Liver (tissue), 7 donors: ENCODE measurements at regions not wholly inside any gene's neighbourhood (a gene's known extent, or its start where the extent isn't known, plus 50 kb on each side); places are given as distances from the start of the nearest gene placed in this dataset.

Source experiments
- DNase-seq: peaks from one replicate; pipeline ENCODE4 v3.0.0-alpha.2; 2017; ENCODE audit warnings: low spot score
- H3K27ac ChIP-seq, 2 donors: one replicate each; pipeline ENCODE4 v1.7.0; 2013; ENCODE audit warnings: inconsistent platforms in 2 of 2, low read length in 2 of 2, control low read depth in 1 of 2, low read depth in 1 of 2, mild to moderate bottlenecking in 1 of 2
- H3K27me3 ChIP-seq, 4 donors: one replicate each; pipeline versions ENCODE4 v1.6.1 to v1.7.0; 2013; ENCODE audit warnings: low read length in 3 of 4, inconsistent platforms in 1 of 4, mild to moderate bottlenecking in 1 of 4, moderate library complexity in 1 of 4; ENCODE audit not compliant: control insufficient read depth in 4 of 4, insufficient read depth in 4 of 4
- H3K36me3 ChIP-seq, 4 donors: one replicate each; pipeline versions ENCODE4 v1.6.1 to v1.7.0; 2013; ENCODE audit warnings: low read length in 3 of 4, mild to moderate bottlenecking in 3 of 4, low read depth in 1 of 4, moderate library complexity in 1 of 4; ENCODE audit not compliant: control insufficient read depth in 4 of 4, insufficient read depth in 3 of 4
- H3K4me1 ChIP-seq, 4 donors: one replicate each; pipeline versions ENCODE4 v1.6.1 to v1.7.0; 2013; ENCODE audit warnings: low read length in 3 of 4, mild to moderate bottlenecking in 3 of 4, moderate library complexity in 1 of 4; ENCODE audit not compliant: control insufficient read depth in 4 of 4, insufficient read depth in 4 of 4
- H3K4me3 ChIP-seq, 3 donors: one replicate each; pipeline versions ENCODE4 v1.6.1 to v1.7.0; 2013; ENCODE audit warnings: low read length in 3 of 3, control low read depth in 1 of 3, low read depth in 1 of 3, mild to moderate bottlenecking in 1 of 3
- H3K9ac ChIP-seq, 2 donors: one replicate each; pipeline ENCODE4 v1.7.0; 2013; ENCODE audit warnings: low read length in 2 of 2, mild to moderate bottlenecking in 2 of 2, moderate library complexity in 2 of 2, control low read depth in 1 of 2, low read depth in 1 of 2
- H3K9me3 ChIP-seq, 4 donors: one replicate each; pipeline versions ENCODE4 v1.6.1 to v1.7.0; 2013; ENCODE audit warnings: low read length in 3 of 4; ENCODE audit not compliant: control insufficient read depth in 4 of 4
- EGR1 ChIP-seq, 2 donors: IDR thresholded peaks; 2 replicates each; pipeline ENCODE4 v1.6.1; 2016 to 2018; ENCODE audit warnings: antibody characterized with exemption in 2 of 2, low read depth in 2 of 2
- FOXA1 ChIP-seq: IDR thresholded peaks from 2 replicates; pipeline ENCODE4 v1.6.1; 2016; ENCODE audit warnings: antibody characterized with exemption
- FOXA2 ChIP-seq: IDR thresholded peaks from 2 replicates; pipeline ENCODE4 v1.6.1; 2016; ENCODE audit warnings: antibody characterized with exemption
- GABPA ChIP-seq, 2 donors: IDR thresholded peaks in 1 of 2; conservative IDR thresholded peaks in 1 of 2; 2 replicates each; pipeline ENCODE4 v1.6.1; 2016; ENCODE audit warnings: antibody characterized with exemption in 2 of 2, mild to moderate bottlenecking in 1 of 2, moderate library complexity in 1 of 2
- HNF4A ChIP-seq, 2 donors: conservative IDR thresholded peaks; 2 replicates each; pipeline ENCODE4 v1.6.1; 2016; ENCODE audit warnings: antibody characterized with exemption in 2 of 2, mild to moderate bottlenecking in 2 of 2
- HNF4G ChIP-seq: IDR thresholded peaks from 2 replicates; pipeline ENCODE4 v1.6.1; 2016; ENCODE audit warnings: antibody characterized with exemption
- JUND ChIP-seq, 2 donors: IDR thresholded peaks; 2 replicates each; pipeline ENCODE4 v1.6.1; 2016; ENCODE audit warnings: antibody characterized with exemption in 2 of 2
- MAX ChIP-seq: IDR thresholded peaks from 2 replicates; pipeline ENCODE4 v1.6.1; 2016; ENCODE audit warnings: antibody characterized with exemption
- NR2F2 ChIP-seq: IDR thresholded peaks from 2 replicates; pipeline ENCODE4 v1.6.1; 2016; ENCODE audit warnings: antibody characterized with exemption
- RAD21 ChIP-seq, 2 donors: IDR thresholded peaks; 2 replicates each; pipeline ENCODE4 v1.6.1; 2016; ENCODE audit warnings: antibody characterized with exemption in 2 of 2, mild to moderate bottlenecking in 2 of 2
- REST ChIP-seq: IDR thresholded peaks from 2 replicates; pipeline ENCODE4 v1.6.1; 2016; ENCODE audit warnings: antibody characterized with exemption, mild to moderate bottlenecking
- RXRA ChIP-seq, 2 donors: IDR thresholded peaks; 2 replicates each; pipeline ENCODE4 v1.6.1; 2017 to 2018; ENCODE audit warnings: antibody characterized with exemption in 2 of 2, mild to moderate bottlenecking in 1 of 2
- SP1 ChIP-seq: IDR thresholded peaks from 2 replicates; pipeline ENCODE4 v1.6.1; 2018; ENCODE audit warnings: antibody characterized with exemption, mild to moderate bottlenecking
- TAF1 ChIP-seq: conservative IDR thresholded peaks from 2 replicates; pipeline ENCODE4 v1.6.1; 2016; ENCODE audit warnings: antibody characterized with exemption, mild to moderate bottlenecking
- YY1 ChIP-seq: IDR thresholded peaks from 2 replicates; pipeline ENCODE4 v1.6.1; 2016; ENCODE audit warnings: antibody characterized with exemption, mild to moderate bottlenecking
- ZBTB33 ChIP-seq: IDR thresholded peaks from 2 replicates; pipeline ENCODE4 v1.6.1; 2016; ENCODE audit warnings: antibody characterized with exemption
- WGBS: extraction: QIAGEN DNeasy Blood & Tissue Kit; methylation state at CpG from one replicate; pipeline ENCODE4 v1.1.7; 2013; 5-methylcytosine and 5-hydroxymethylcytosine counted together
- TF ChIP-seq, protein P1 (sequence below): IDR thresholded peaks from 2 replicates; pipeline ENCODE4 v1.6.1; 2016; ENCODE audit warnings: antibody characterized with exemption
- donor health status: healthy.
- donor health status: healthy.
- donor health status: healthy.
- donor health status: healthy.

GRCh38 chr10:124146483-124146882 is 53.1 kb upstream of the CHST15 start:
- H3K9me3 ChIP-seq = no peaks in the 10 kb centered on the region
- H3K4me1 ChIP-seq = peaks cover 0 to 10% (median 7%) of the 10 kb centered on the region in 4 donors
- 92% methylated on average over 3 of the region's 3 CpGs for whole genome bisulfite sequencing
- no peaks in the 10 kb centered on the region for H3K36me3 ChIP-seq
- H3K4me3 ChIP-seq = no peak overlapping the region
- TF ChIP-seq YY1 (no peak), TAF1 (no peak), FOXA2 (no peak), REST (no peak), HNF4G (no peak), RXRA (IDR thresholded peaks at IDR 0.05) (no peak), GABPA (IDR thresholded peaks at IDR 0.05 in 1 of 2, conservative IDR thresholded peaks at IDR 0.05 in 1 of 2) (no peak), NR2F2 (no peak), SP1 (no peak), ZBTB33 (no peak), FOXA1 (no peak)
- TF ChIP-seq, protein P1, sequence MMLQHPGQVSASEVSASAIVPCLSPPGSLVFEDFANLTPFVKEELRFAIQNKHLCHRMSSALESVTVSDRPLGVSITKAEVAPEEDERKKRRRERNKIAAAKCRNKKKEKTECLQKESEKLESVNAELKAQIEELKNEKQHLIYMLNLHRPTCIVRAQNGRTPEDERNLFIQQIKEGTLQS = no peak
- H3K9ac ChIP-seq = no peak overlapping the region
- no peaks in the 10 kb centered on the region for H3K27me3 ChIP-seq
- H3K27ac ChIP-seq = no peak overlapping the region
- DNase-seq = no peak

- Histone ChIP-seq H3K36me3 (no peaks in the 10 kb centered on the region), H3K4me1 (peaks cover 0 to 10% (median 7%) of the 10 kb centered on the region in 4 donors), H3K4me3 (no peak overlapping the region), H3K9ac (no peak overlapping the region), H3K9me3 (no peaks in the 10 kb centered on the region), H3K27ac (peak overlapping the region; percentile 21 to 74), H3K27me3 (no peaks in the 10 kb centered on the region)
- 65% methylated on average over 12 of the region's 12 CpGs for WGBS
- TF ChIP-seq EGR1 (IDR thresholded peaks at IDR 0.05; ENCODE audit: low read depth in 2 of 2) (peak; percentile 45 to 64), SP1 (peak; percentile 76), GABPA (IDR thresholded peaks at IDR 0.05 in 1 of 2, conservative IDR thresholded peaks at IDR 0.05 in 1 of 2) (peak; percentile 19 to 24), HNF4G (no peak), FOXA1 (no peak), JUND (IDR thresholded peaks at IDR 0.05) (peak; percentile 42), MAX (peak; percentile 88), TAF1 (no peak), RAD21 (IDR thresholded peaks at IDR 0.05) (peak; percentile 35 to 58), ZBTB33 (no peak), NR2F2 (peak; percentile 97), REST (peak; percentile 39), HNF4A (conservative IDR thresholded peaks at IDR 0.05) (peak; percentile 10 to 57), RXRA (IDR thresholded peaks at IDR 0.05) (peak; percentile 80 to 89), YY1 (peak; percentile 49)
- DNase-seq = no peak
Observed at GRCh38 chr10:124145109-124145870, 51.9 kb upstream of the CHST15 start.
